ENCODE measurements at regions not wholly inside any gene's neighbourhood (a gene's known extent, or its start where the extent isn't known, plus 50 kb on each side); places are given as distances from the start of the nearest gene placed in this dataset.

GRCh38 chr18:24801001-24801400 lies 340.6 kb downstream of the HRH4 start:
- ATAC-seq (no peak), FAIRE-seq (no peak), DNase-seq (no peak)
- no peaks in the 10 kb centered on the region for H3K4me1 ChIP-seq
- H3K27ac ChIP-seq: no peak overlapping the region
- no peak for TF ChIP-seq CTCF (IDR thresholded peaks at IDR 0.05)
- H3K4me3 ChIP-seq: no peak overlapping the region
- no peaks in the 10 kb centered on the region for H3K9me3 ChIP-seq
- no peaks in the 10 kb centered on the region for H3K36me3 ChIP-seq
- WGBS, 2 donors: 63 to 75% methylated on average over 1 of the region's 1 CpG
- H3K27me3 ChIP-seq: no peaks in the 10 kb centered on the region
- intact Hi-C loops (cut with DNase I): no loop called here

GRCh38 chr18:24802456-24802855 lies 342.0 kb downstream of the HRH4 start:
- no peak for DNase-seq
- intact Hi-C loops (cut with DNase I): no loop called here
- H3K27ac ChIP-seq: no peak overlapping the region

GRCh38 chr18:24805156-24805555 lies 344.7 kb downstream of the HRH4 start:
- intact Hi-C loops (cut with DNase I): no loop called here
- Histone ChIP-seq H3K4me3 (no peak overlapping the region), H3K36me3 (no peaks in the 10 kb centered on the region), H3K4me1 (no peaks in the 10 kb centered on the region), H3K27me3 (no peaks in the 10 kb centered on the region), H3K27ac (no peak overlapping the region), H3K9me3 (no peaks in the 10 kb centered on the region)
- DNase-seq: no peak
- FAIRE-seq: no peak
- ATAC-seq: no peak
- 77 to 89% methylated on average over 5 of the region's 5 CpGs for whole genome bisulfite sequencing, 2 donors
- no peak for TF ChIP-seq CTCF (IDR thresholded peaks at IDR 0.05)

More at GRCh38 chr18:24802456-24802855, 342.0 kb downstream of the HRH4 start:
- ATAC-seq (no peak), FAIRE-seq (no peak)
- no peak overlapping the region for H3K4me3 ChIP-seq
- H3K9me3 ChIP-seq: no peaks in the 10 kb centered on the region
- no peak for TF ChIP-seq CTCF (IDR thresholded peaks at IDR 0.05)
- H3K36me3 ChIP-seq: no peaks in the 10 kb centered on the region
- no peaks in the 10 kb centered on the region for H3K27me3 ChIP-seq
- H3K4me1 ChIP-seq: no peaks in the 10 kb centered on the region

- ATAC-seq: no peak
- Histone ChIP-seq H3K9me3 (no peaks in the 10 kb centered on the region), H3K36me3 (no peaks in the 10 kb centered on the region), H3K4me3 (no peak overlapping the region), H3K27me3 (no peaks in the 10 kb centered on the region), H3K4me1 (no peaks in the 10 kb centered on the region), H3K27ac (no peak overlapping the region)
- FAIRE-seq: no peak
- intact Hi-C loops (cut with DNase I): no loop called here
- 58 to 68% methylated on average over 7 of the region's 7 CpGs for WGBS, 2 donors
- TF ChIP-seq CTCF (IDR thresholded peaks at IDR 0.05): no peak
- no peak for DNase-seq
Observed at GRCh38 chr18:24809173-24809950, 348.9 kb downstream of the HRH4 start.

GRCh38 chr18:24810561-24811305 lies 350.3 kb downstream of the HRH4 start:
- no peaks in the 10 kb centered on the region for H3K27me3 ChIP-seq
- no peak for ATAC-seq
- intact Hi-C loops (cut with DNase I): no loop called here
- no peak for TF ChIP-seq CTCF (IDR thresholded peaks at IDR 0.05)
- H3K4me1 ChIP-seq: no peaks in the 10 kb centered on the region
- H3K4me3 ChIP-seq: no peak overlapping the region
- no peaks in the 10 kb centered on the region for H3K36me3 ChIP-seq
- WGBS, 2 donors: 73 to 79% methylated on average over 9 of the region's 9 CpGs
- no peak for FAIRE-seq
- H3K27ac ChIP-seq: no peak overlapping the region
- H3K9me3 ChIP-seq: no peaks in the 10 kb centered on the region
- DNase-seq: no peak
